Endothelial cell of umbilical vein (primary cell): ENCODE measurements at regions not wholly inside any gene's neighbourhood (a gene's known extent, or its start where the extent isn't known, plus 50 kb on each side); places are given as distances from the start of the nearest gene placed in this dataset.

ENCODE experiments used
- BruUV-seq: library from RNA; stranded (reverse); fragments of 400-500 nt; replicated peaks from 2 replicates; lab custom pipeline; 2021; lab: Mats Ljungman, UMichigan
- CTCF ChIA-PET: fragments of 300-600, 350-600 bp; sonication (Branson Sonifier 250); formaldehyde crosslinking; loops from one replicate; lab custom pipeline; 2021; ENCODE audit warnings: antibody characterized with exemption, inconsistent platforms; lab: Charles Lee
- POLR2A ChIA-PET: fragments of 300-600, 350-600 bp; sonication (Branson Sonifier 250); formaldehyde crosslinking; loops from one replicate; lab custom pipeline; 2021; ENCODE audit warnings: antibody characterized with exemption, inconsistent platforms; lab: Charles Lee
- DNase-seq: peaks from one replicate; pipeline ENCODE4 v3.0.0-alpha.2; 2011; ENCODE audit warnings: low read depth, low spot score
- FAIRE-seq: peaks from 2 replicates; lab custom pipeline; 2011; peaks lifted over from hg19 to GRCh38; lab: Jason Lieb, UNC
- H2AFZ ChIP-seq: 2 replicates; pipeline ENCODE4 v1.6.0; 2012; ENCODE audit warnings: low read depth, low read length, control low read depth, inconsistent platforms
- H3K27ac ChIP-seq: 2 replicates; pipeline ENCODE4 v1.5.1; 2011; ENCODE audit warnings: low read depth, mild to moderate bottlenecking, control low read depth, low read length, moderate library complexity; ENCODE audit not compliant: insufficient read depth
- H3K27me3 ChIP-seq, 2 experiments: 2 replicates each; pipeline versions ENCODE4 v1.6.0 to v1.6.1; 2011; ENCODE audit warnings: low read length in 2 of 2, mixed read lengths in 1 of 2; ENCODE audit not compliant: control insufficient read depth in 2 of 2, insufficient read depth in 2 of 2
- H3K36me3 ChIP-seq, 2 experiments: 2 replicates in 1 of 2; 3 replicates in 1 of 2; pipeline ENCODE4 v1.5.1; 2011; ENCODE audit warnings: low read length in 2 of 2, mild to moderate bottlenecking in 1 of 2, moderate library complexity in 1 of 2; ENCODE audit not compliant: control insufficient read depth in 2 of 2, insufficient read depth in 2 of 2; ENCODE audit errors: extremely low read depth in 1 of 2
- H3K4me1 ChIP-seq: 3 replicates; pipeline ENCODE4 v1.5.1; 2011; ENCODE audit warnings: mild to moderate bottlenecking, low read length; ENCODE audit not compliant: control insufficient read depth, insufficient read depth; ENCODE audit errors: extremely low read depth
- H3K4me2 ChIP-seq: 2 replicates; pipeline ENCODE4 v1.6.1; 2011; ENCODE audit warnings: low read length, control low read depth, mixed read lengths; ENCODE audit not compliant: insufficient read depth
- H3K4me3 ChIP-seq, 3 experiments: fragments of 200-600 bp in 1 of 3; sonication (generic), shearing (Covaris generic) in 1 of 3; replicated peaks in 1 of 3; 2 replicates each; pipeline ENCODE4 v1.5.1; 2011 to 2016; ENCODE audit warnings: control low read depth in 3 of 3, low read length in 3 of 3, mild to moderate bottlenecking in 2 of 3, inconsistent platforms in 1 of 3, low read depth in 1 of 3, moderate library complexity in 1 of 3; ENCODE audit not compliant: insufficient read depth in 1 of 3
- H3K79me2 ChIP-seq: 2 replicates; pipeline ENCODE4 v1.6.0; 2012; ENCODE audit warnings: low read length, inconsistent platforms; ENCODE audit not compliant: control insufficient read depth, insufficient read depth
- H3K9ac ChIP-seq: replicated peaks from 2 replicates; pipeline ENCODE3; 2011; ENCODE audit warnings: low read length, control low read depth; ENCODE audit not compliant: insufficient read depth; ENCODE audit errors: extremely low read depth
- H3K9me1 ChIP-seq: replicated peaks from 3 replicates; pipeline ENCODE4 v1.6.0; 2011; ENCODE audit warnings: mild to moderate bottlenecking, low read length; ENCODE audit not compliant: control insufficient read depth, insufficient read depth; ENCODE audit errors: extremely low read depth
- H3K9me3 ChIP-seq: replicated peaks from 2 replicates; pipeline ENCODE4 v1.5.1; 2012; ENCODE audit warnings: low read length, inconsistent platforms; ENCODE audit not compliant: control insufficient read depth, insufficient read depth
- H4K20me1 ChIP-seq: replicated peaks from 2 replicates; pipeline ENCODE3; 2011; ENCODE audit warnings: mild to moderate bottlenecking, low read length; ENCODE audit not compliant: control insufficient read depth, insufficient read depth; ENCODE audit errors: extremely low read depth
- CTCF ChIP-seq, 2 donors: IDR thresholded peaks; 1 replicate in 1 of 2; 2 replicates in 1 of 2; pipeline ENCODE4 v1.5.1; 2011; ENCODE audit warnings: low read length in 2 of 2, mild to moderate bottlenecking in 2 of 2, moderate library complexity in 2 of 2, control low read depth in 1 of 2, inconsistent platforms in 1 of 2, low read depth in 1 of 2; ENCODE audit not compliant: insufficient read depth in 1 of 2; ENCODE audit errors: extremely low read depth in 1 of 2
- EZH2 ChIP-seq: IDR thresholded peaks from 2 replicates; pipeline ENCODE4 v1.6.1; 2012; ENCODE audit warnings: borderline replicate concordance, low read depth, mild to moderate bottlenecking, moderate library complexity, low read length, inconsistent platforms; ENCODE audit not compliant: severe bottlenecking
- FOS ChIP-seq: IDR thresholded peaks from 2 replicates; pipeline ENCODE4 v1.6.1; 2011; ENCODE audit warnings: mild to moderate bottlenecking, low read length, moderate library complexity, borderline replicate concordance; ENCODE audit not compliant: insufficient read depth
- GATA2 ChIP-seq: IDR thresholded peaks from 2 replicates; pipeline ENCODE4 v1.7.0; 2011; ENCODE audit warnings: low read depth, mild to moderate bottlenecking, moderate library complexity, mixed read lengths, low read length; ENCODE audit not compliant: insufficient read length, insufficient read depth
- JUN ChIP-seq: IDR thresholded peaks from 2 replicates; pipeline ENCODE4 v1.6.1; 2011; ENCODE audit warnings: borderline replicate concordance, low read depth; ENCODE audit not compliant: insufficient read length, insufficient read depth
- MAX ChIP-seq: IDR thresholded peaks from 2 replicates; pipeline ENCODE4 v1.6.1; 2011; ENCODE audit not compliant: insufficient read depth, insufficient read length
- MYC ChIP-seq: IDR thresholded peaks from one replicate; pipeline ENCODE4 v1.6.1; 2011; ENCODE audit warnings: mild to moderate bottlenecking, low read depth, low read length
- POLR2A ChIP-seq: IDR thresholded peaks from 2 replicates; pipeline ENCODE4 v1.6.1; 2012; ENCODE audit warnings: low read depth, mild to moderate bottlenecking, control low read depth, low read length
- POLR2AphosphoS5 ChIP-seq: IDR thresholded peaks from 2 replicates; pipeline ENCODE4 v1.6.1; 2012; ENCODE audit warnings: low read depth, mild to moderate bottlenecking, control low read depth, low read length, moderate library complexity; ENCODE audit not compliant: insufficient read depth
- dilution Hi-C: fragments of 300-500 bp; cut with MboI; formaldehyde crosslinking; loops from one replicate; pipeline ENCODE4 v1.15.0; 2019; ENCODE audit warnings: low sequenced_read_pairs; ENCODE audit not compliant: extremely low pct_ligation_motif_present
- intact Hi-C: fragments of 100-400 bp; cut with micrococcal nuclease; formaldehyde crosslinking; loops from one replicate; pipeline ENCODE4 v1.10.0; 2022

GRCh38 chr2:238597638-238598528 lies 171.2 kb downstream of the ASB1 start:
- H3K79me2 ChIP-seq, result no peaks in the 10 kb centered on the region
- no peak overlapping the region for H2AFZ ChIP-seq
- no peaks in the 10 kb centered on the region for H3K9me1 ChIP-seq
- DNase-seq (no peak), FAIRE-seq (no peak)
- no peaks in the 10 kb centered on the region for H3K9me3 ChIP-seq
- H3K27ac ChIP-seq, result no peak overlapping the region
- intact Hi-C loops, result loop anchor here (1.0 to 10.0 kb wide), 3 partner anchors 46 to 264 kb away; no protein-coding TSS in a partner anchor
- dilution Hi-C loops, result no loop called here
- ChIA-PET POLR2A (no interaction called here), CTCF (interaction anchor here (0.8 to 2.1 kb wide), 5 partner anchors 12 to 84 kb away, joined by 3 to 9 read pairs (median 4); no protein-coding TSS in a partner anchor)
- H3K4me1 ChIP-seq, result peaks cover 10% of the 10 kb centered on the region
- H3K36me3 ChIP-seq, result no peaks in the 10 kb centered on the region
- TF ChIP-seq MAX (no peak), FOS (no peak), POLR2A (no peak), JUN (no peak), EZH2 (no peak), GATA2 (no peak), CTCF (IDR thresholded peaks at IDR 0.05; ENCODE audit: extremely low read depth in 1 of 2, insufficient read depth in 1 of 2, low read depth in 1 of 2, low read length in 2 of 2) (no peak), MYC (no peak), POLR2AphosphoS5 (no peak)
- H4K20me1 ChIP-seq, result no peaks in the 10 kb centered on the region
- H3K27me3 ChIP-seq, result peaks cover 0 to 5% of the 10 kb centered on the region in 2 experiments
- H3K4me2 ChIP-seq, result no peak overlapping the region
- no TSS peak for BruUV-seq
- no peak overlapping the region for H3K9ac ChIP-seq
- no peak overlapping the region for H3K4me3 ChIP-seq
